Spleen (tissue), 7 donors: ENCODE measurements at regions not wholly inside any gene's neighbourhood (a gene's known extent, or its start where the extent isn't known, plus 50 kb on each side); places are given as distances from the start of the nearest gene placed in this dataset.

Experiments
- CTCF ChIP-seq, 11 experiments: fragments of 200-600 bp in 7 of 11; fragments of 450-650 bp in 4 of 11; sonication (generic) in 4 of 11; IDR thresholded peaks in 8 of 11; conservative IDR thresholded peaks in 3 of 11; 1 replicate in 7 of 11; 2 replicates in 4 of 11; pipeline versions ENCODE4 v1.4.0 to v1.8.0; 2016 to 2021; ENCODE audit warnings: antibody characterized with exemption in 11 of 11, inconsistent platforms in 4 of 11, mild to moderate bottlenecking in 1 of 11
- POLR2AphosphoS5 ChIP-seq, 3 donors: sonication (generic); formaldehyde crosslinking; IDR thresholded peaks; one replicate each; pipeline ENCODE4 v1.5.1; 2017; ENCODE audit warnings: antibody characterized with exemption in 3 of 3
- donor health status: DM: no; HTN: no; CAD: no; lungs with moderate emphysema.
- donor health status: DM: no; HTN: no; CAD: no.
- donor health status: DM: no; HTN: no; CAD: no.

- no peak for TF ChIP-seq CTCF (IDR thresholded peaks at IDR 0.05 in 8 of 11, conservative IDR thresholded peaks at IDR 0.05 in 3 of 11)
- TF ChIP-seq POLR2AphosphoS5 (IDR thresholded peaks at IDR 0.05) = no peak
Measured at GRCh38 chr2:107062599-107063220, 176.7 kb upstream of the ST6GAL2 start.
